Effector memory CD8-positive, alpha-beta T cell (primary cell): ENCODE measurements at regions not wholly inside any gene's neighbourhood (a gene's known extent, or its start where the extent isn't known, plus 50 kb on each side); places are given as distances from the start of the nearest gene placed in this dataset.
"Not testable (repeated sequence)": the region's sequence is repeated elsewhere in the genome, so short reads cannot be mapped to it uniquely, and the experiment has no call there.

Experiments
- ATAC-seq: fragments of 150-1000 bp; cut with Tn5 transposase; replicated peaks from 2 replicates; pipeline ENCODE4 v1.10.0; 2021; ENCODE audit warnings: mild to moderate bottlenecking, moderate library complexity
- DNase-seq, 3 experiments: peaks; one replicate each; pipeline ENCODE4 v3.0.0; 2021
- H3K27ac Mint-ChIP-seq, 2 donors: one replicate each; pipeline ENCODE4 v1.8.0; 2022; ENCODE audit warnings: mild to moderate bottlenecking in 2 of 2, mixed read lengths in 2 of 2, moderate library complexity in 2 of 2
- H3K27me3 Mint-ChIP-seq, 2 donors: one replicate each; pipeline ENCODE4 v1.8.0; 2022; ENCODE audit warnings: mixed read lengths in 2 of 2
- H3K36me3 Mint-ChIP-seq: one replicate; pipeline ENCODE4 v1.8.0; 2022; ENCODE audit warnings: mild to moderate bottlenecking, moderate library complexity, mixed read lengths; ENCODE audit not compliant: insufficient read depth
- H3K4me1 Mint-ChIP-seq, 2 donors: one replicate each; pipeline ENCODE4 v1.8.0; 2022; ENCODE audit warnings: low read depth in 2 of 2, mixed read lengths in 2 of 2
- H3K4me3 Mint-ChIP-seq, 2 donors: one replicate each; pipeline ENCODE4 v1.8.0; 2022; ENCODE audit warnings: mild to moderate bottlenecking in 2 of 2, mixed read lengths in 2 of 2, moderate library complexity in 2 of 2
- H3K9me3 Mint-ChIP-seq, 2 donors: one replicate each; pipeline ENCODE4 v1.8.0; 2022; ENCODE audit warnings: mixed read lengths in 2 of 2

DNA sequence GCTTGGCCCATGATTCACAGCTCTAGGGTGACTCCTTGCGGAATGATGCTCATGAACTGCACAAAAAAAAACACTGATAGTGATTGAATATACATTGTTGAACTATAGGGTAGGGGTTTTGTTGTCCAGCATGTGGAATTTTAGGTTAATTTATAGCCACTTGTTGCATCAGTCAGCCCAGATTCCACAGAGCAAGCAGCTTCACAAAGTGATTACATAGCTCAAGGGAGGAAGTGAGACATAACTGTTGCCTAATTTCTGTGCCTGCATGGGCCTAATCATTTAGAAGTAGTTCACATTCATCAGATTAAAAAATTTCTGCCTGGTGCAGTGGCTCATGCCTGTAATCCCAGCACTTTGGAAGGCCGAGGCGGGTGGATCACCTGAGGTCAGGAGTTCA lies 142.2 kb upstream of the ZNF722 start:
- not testable (repeated sequence) for H3K36me3 Mint-ChIP-seq, ATAC-seq, H3K27ac Mint-ChIP-seq, H3K4me3 Mint-ChIP-seq, H3K4me1 Mint-ChIP-seq, DNase-seq, H3K27me3 Mint-ChIP-seq
- H3K9me3 Mint-ChIP-seq, result peaks cover 4 to 20% of the 10 kb centered on the region in 2 donors

DNA sequence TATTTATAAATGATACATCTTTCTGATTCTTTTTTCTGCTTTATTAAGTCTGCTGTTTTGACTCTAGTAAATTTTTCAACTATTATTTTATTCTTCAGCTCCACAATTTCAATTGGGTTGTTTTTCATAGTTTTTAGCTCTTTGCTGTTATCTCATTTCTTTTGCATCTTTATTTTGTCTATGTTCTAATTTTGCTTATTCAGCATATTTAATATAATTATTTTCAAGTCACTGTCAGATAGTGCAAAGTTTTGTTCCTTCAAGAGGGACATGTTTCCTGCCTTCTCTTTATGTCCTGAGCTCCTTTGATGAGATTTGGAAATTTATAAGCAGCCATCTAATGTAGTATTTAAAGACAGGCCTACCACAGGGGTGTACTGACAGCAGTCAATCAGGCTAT lies 131.5 kb upstream of the ZNF722 start:
- H3K4me3 Mint-ChIP-seq, result no peak overlapping the region
- no peak overlapping the region for H3K27ac Mint-ChIP-seq
- H3K27me3 Mint-ChIP-seq, result no peaks in the 10 kb centered on the region
- H3K4me1 Mint-ChIP-seq, result no peaks in the 10 kb centered on the region
- ATAC-seq (no peak), DNase-seq (no peak)
- peaks cover 8 to 15% of the 10 kb centered on the region in 2 donors for H3K9me3 Mint-ChIP-seq
- no peaks in the 10 kb centered on the region for H3K36me3 Mint-ChIP-seq

DNA sequence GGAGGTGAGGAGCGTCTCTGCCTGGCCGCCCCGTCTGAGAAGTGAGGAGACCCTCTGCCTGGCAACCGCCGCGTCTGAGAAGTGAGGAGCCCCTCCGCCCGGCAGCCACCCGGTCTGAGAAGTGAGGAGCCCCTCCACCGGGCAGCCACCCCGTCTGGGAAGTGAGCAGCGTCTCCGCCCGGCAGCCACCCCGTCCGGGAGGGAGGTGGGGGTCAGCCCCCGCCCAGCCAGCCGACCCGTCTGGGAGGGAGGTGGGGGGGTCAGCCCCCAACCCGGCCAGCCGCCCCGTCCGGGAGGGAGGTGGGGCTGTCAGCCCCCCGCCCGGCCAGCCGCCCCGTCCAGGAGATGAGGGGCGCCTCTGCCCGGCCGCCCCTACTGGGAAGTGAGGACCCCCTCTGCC lies 124.4 kb upstream of the ZNF722 start:
- not testable (repeated sequence) for ATAC-seq, H3K27me3 Mint-ChIP-seq, H3K27ac Mint-ChIP-seq, H3K4me3 Mint-ChIP-seq, H3K9me3 Mint-ChIP-seq, H3K4me1 Mint-ChIP-seq, H3K36me3 Mint-ChIP-seq, DNase-seq

DNA sequence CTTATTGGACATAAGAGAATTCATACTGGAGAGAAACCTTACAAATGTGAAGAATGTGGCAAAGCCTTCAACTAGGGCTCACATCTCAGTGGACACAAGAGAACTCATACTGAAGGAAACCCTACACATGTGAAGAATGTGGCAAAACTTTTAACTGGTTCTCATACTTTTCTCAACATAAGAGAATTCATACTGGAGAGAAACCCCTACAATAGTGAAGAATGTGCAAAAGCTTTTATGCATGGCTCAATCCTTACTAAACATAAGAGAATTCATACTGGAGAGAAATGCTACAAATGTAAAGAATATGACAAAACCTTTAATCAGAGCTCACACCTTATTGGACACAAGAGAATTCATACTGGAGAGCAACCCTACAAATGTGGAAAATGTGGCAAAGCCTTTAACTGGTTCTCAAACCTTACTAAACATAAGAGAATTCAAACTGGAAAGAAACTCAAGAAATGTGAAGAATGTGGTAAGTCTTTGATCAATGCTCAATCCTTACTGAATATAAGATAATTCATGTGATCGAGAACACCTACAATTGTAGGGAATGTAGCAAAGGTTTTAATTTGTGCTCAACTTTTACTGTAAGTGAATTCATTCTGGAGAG lies 121.8 kb upstream of the ZNF722 start:
- Mint-ChIP-seq H3K36me3 (no peaks in the 10 kb centered on the region), H3K27me3 (no peaks in the 10 kb centered on the region), H3K4me1 (no peaks in the 10 kb centered on the region), H3K9me3 (peaks cover 8 to 16% of the 10 kb centered on the region in 2 donors), H3K27ac (no peak overlapping the region), H3K4me3 (no peak overlapping the region)
- ATAC-seq, result no peak
- DNase-seq, result no peak

DNA sequence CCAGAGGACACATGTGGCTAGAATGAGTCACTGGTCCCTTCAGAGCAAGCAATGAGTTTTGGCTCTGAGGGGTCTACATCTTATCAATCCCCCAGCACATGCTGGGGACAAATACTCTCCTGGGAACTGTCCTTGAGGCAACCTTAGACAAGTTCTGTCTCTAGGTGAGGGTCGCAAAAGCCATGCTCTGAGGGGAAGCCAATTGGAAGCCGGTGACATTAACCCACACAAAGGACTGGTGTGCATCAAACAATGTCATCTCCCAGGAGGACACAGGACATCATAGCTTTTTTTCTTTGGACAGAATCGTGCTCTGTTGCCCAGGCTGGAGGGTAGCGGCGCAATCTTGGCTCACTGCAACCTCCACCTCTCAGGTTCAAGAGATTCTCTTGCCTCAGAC lies 111.6 kb upstream of the ZNF722 start:
- Mint-ChIP-seq H3K36me3 (no peaks in the 10 kb centered on the region), H3K27me3 (no peaks in the 10 kb centered on the region), H3K4me1 (no peaks in the 10 kb centered on the region), H3K4me3 (no peak overlapping the region), H3K9me3 (peaks cover 4 to 9% of the 10 kb centered on the region in 2 donors), H3K27ac (no peak overlapping the region)
- no peak for ATAC-seq
- no peak for DNase-seq

DNA sequence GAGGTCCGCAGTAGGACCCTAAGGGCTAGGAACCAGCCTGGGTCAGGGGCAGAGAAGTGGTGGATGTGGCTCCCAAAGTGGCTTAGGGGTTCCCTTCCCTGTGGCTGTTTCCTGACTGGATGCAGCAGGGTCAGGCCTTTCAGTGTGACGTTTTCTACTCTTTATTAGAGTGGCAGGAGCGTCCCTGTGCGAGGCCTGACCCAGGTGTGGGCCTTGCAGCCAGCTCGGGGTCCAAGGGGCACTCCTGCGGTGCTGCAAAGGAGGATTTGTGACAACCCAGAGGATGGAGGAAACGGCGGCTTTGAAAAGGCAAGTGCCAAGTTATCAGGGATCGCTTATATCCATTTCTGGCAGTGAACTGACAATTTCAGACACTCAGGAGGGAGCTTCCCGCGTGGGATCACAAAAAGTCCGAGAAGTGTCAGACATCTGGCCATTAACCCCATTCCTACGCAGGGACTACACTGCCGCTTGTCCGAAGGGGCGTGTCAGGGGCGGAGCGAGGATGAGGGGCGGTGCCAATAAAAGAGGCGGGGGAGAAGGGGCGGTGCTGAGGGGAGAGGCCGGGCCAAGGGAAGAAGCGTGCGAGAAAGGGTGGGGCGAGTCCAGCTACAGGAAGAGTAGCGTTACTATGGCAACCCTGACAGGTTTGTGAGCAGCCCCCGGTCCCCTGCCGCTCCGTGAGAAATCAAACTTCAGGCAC lies 98.8 kb upstream of the ZNF722 start:
- Mint-ChIP-seq H3K4me1 (peaks cover 7 to 9% of the 10 kb centered on the region in 2 donors), H3K4me3 (peak overlapping the region; percentile 91 to 96), H3K27ac (peak overlapping the region; percentile 93 to 96), H3K27me3 (no peaks in the 10 kb centered on the region), H3K36me3 (peaks cover 6% of the 10 kb centered on the region), H3K9me3 (no peaks in the 10 kb centered on the region)
- ATAC-seq (peak; percentile 76), DNase-seq (peak; percentile 63 to 73 (median 65))

DNA sequence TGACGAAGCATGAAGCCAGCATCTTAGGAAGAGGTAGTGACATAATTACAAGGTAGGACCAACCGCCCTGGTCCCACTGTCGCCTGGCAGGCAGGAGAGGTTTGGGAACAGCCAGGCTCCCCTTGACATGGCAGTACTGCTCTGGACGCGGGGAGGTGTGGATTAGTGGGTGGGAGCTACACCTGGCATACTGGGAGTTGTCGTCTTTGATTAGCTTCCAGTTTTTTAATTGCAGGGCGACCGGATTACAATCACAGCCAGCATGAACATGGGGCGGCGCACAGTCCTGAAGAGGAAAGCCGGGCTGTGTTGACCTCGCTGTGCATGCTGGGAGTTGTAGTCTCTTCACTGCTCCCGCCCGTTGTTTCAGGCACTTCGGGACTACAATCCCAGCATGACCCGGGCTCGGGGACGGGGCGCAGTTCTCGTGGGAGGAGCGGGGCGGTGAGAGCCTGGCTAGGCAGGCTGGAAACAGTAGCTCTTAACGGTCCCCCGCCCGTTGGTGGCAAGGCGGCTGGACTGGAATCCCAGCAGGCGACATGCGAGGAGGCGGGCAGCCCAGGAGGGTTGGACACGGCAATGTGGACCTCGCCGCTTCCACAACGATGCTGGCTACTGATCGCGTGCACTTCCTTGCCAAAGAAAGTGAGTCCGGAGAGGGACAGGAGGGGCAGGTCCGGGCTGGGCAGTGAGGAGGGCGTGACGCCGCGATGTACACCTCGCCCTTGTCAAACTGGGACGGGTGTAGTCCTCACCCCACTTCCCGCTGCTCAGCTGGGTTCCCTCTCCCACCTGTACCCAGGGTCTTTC lies 98.0 kb upstream of the ZNF722 start:
- DNase-seq (peak; percentile 75 to 80 (median 77)), ATAC-seq (peak; percentile 94)
- peak overlapping the region; percentile 93 to 96 for H3K27ac Mint-ChIP-seq
- H3K36me3 Mint-ChIP-seq, result peaks cover 6% of the 10 kb centered on the region
- H3K27me3 Mint-ChIP-seq, result no peaks in the 10 kb centered on the region
- peaks cover 7 to 9% of the 10 kb centered on the region in 2 donors for H3K4me1 Mint-ChIP-seq
- no peaks in the 10 kb centered on the region for H3K9me3 Mint-ChIP-seq
- H3K4me3 Mint-ChIP-seq, result peak overlapping the region; percentile 91 to 96

DNA sequence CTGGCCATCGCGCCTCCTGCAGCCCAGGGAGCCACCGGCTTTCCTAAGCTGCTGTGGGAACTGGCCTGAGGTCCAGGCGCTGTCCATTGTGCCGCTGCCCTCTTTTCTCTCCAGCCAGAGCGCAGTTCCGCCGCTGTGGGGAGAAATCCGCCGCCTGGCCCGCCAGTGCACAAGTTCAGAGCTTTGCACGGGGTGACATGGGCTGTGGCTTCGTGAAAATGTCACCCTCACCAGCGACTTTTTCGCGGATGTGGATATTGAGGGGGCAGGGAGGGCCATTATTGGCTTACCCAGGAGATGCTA lies 97.5 kb upstream of the ZNF722 start:
- peak in 1 of 3 experiments; percentile 6 for DNase-seq
- H3K27me3 Mint-ChIP-seq, ATAC-seq, H3K4me1 Mint-ChIP-seq, H3K9me3 Mint-ChIP-seq, H3K36me3 Mint-ChIP-seq: not testable (repeated sequence)
- H3K27ac Mint-ChIP-seq, result peak overlapping the region in 1 of 2 donors; percentile 93
- peak overlapping the region; percentile 91 to 96 for H3K4me3 Mint-ChIP-seq

DNA sequence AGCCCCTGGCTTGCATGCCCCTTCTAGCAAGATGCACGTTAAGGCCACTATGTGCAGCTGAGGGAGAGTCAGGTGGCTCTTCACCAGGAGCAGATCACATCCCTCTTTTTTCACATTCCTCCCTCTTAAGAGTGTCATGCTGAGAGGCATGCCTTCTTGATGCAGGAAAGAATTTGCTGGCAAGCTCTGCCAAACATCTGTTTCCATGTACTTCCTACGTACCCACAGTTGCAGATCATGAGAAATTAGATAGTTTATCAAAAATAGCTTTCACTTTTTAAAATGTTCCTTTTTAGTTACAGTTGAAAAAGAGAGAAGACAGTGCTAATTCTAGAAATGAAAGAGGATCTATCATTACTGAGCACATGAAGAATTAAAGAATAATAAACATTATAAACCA lies 79.7 kb upstream of the ZNF722 start:
- H3K9me3 Mint-ChIP-seq, result peaks cover 2 to 6% of the 10 kb centered on the region in 2 donors
- peaks cover 6% of the 10 kb centered on the region for H3K36me3 Mint-ChIP-seq
- H3K27ac Mint-ChIP-seq, result no peak overlapping the region
- no peaks in the 10 kb centered on the region for H3K4me1 Mint-ChIP-seq
- no peak overlapping the region for H3K4me3 Mint-ChIP-seq
- no peak for DNase-seq
- ATAC-seq, result no peak
- H3K27me3 Mint-ChIP-seq, result no peaks in the 10 kb centered on the region

DNA sequence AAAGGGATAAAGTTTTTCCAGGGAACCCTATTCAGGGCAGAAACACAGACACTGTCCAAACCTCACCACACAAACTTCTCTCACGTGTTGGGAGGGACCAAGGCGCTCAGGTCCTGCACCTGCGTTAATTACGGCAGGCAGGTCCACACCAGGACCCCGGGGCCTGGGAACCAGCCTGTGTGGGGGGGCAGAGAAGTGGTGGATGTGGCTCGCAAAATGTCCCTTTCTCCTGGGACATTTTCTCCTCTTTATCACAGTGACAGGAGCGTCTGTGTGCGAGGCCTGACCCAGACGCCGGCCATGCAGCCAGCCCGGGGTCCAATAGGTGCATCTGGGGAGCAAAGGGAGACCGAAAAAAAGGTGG lies 73.4 kb upstream of the ZNF722 start:
- H3K27ac Mint-ChIP-seq, result peak overlapping the region; percentile 94 to 95
- H3K9me3 Mint-ChIP-seq, result peaks cover 5 to 6% of the 10 kb centered on the region in 2 donors
- DNase-seq (no peak), ATAC-seq (no peak)
- H3K4me1 Mint-ChIP-seq, result peaks cover 7 to 9% of the 10 kb centered on the region in 2 donors
- peaks cover 10% of the 10 kb centered on the region for H3K36me3 Mint-ChIP-seq
- peak overlapping the region; percentile 97 for H3K4me3 Mint-ChIP-seq
- H3K27me3 Mint-ChIP-seq, result no peaks in the 10 kb centered on the region

DNA sequence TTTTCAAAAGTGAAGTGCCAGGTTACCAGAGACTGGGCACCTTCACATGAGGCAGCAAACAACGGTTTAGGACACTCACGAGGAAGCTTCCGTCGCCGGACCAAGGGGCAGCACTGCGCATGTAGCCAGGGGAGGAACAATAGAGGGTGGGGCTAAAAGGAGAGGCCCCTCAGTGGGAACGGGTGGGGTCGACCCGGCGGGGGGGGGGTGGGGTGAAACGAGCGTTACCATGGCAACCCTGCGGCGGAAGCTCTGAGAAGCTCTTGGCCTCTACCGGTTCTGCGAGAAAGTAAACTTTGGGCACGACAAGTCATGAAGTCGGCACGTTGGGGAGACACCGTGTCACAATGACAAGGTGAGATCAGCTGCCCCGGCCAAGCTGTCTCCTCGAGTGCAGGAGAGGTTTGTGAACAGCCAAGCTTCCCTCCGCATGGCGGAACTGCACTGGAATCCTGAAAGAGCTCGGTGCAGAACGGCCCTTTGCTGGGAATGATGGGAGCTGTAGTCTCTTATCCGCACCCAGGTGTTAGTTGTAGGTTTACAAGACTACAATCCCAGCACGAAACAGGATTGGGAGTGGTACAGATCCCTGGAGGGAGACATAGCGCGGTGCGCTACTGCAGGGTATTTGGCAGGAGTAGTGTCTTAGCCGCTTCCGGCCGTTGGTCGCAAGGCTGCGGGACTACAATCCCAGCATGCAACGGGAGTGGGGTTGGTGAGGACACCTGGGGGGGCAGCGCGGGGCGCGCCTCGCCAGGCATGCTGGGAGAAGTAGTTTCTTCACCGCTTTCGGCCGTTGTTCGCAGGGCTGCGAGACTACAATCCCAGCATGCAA lies 72.8 kb upstream of the ZNF722 start:
- DNase-seq (peak; percentile 75 to 82 (median 76)), ATAC-seq (peak; percentile 95)
- Mint-ChIP-seq H3K4me1 (peaks cover 7 to 9% of the 10 kb centered on the region in 2 donors), H3K27ac (peak overlapping the region; percentile 94 to 95), H3K9me3 (peaks cover 6 to 7% of the 10 kb centered on the region in 2 donors), H3K36me3 (peaks cover 10% of the 10 kb centered on the region), H3K27me3 (no peaks in the 10 kb centered on the region), H3K4me3 (peak overlapping the region; percentile 97)

DNA sequence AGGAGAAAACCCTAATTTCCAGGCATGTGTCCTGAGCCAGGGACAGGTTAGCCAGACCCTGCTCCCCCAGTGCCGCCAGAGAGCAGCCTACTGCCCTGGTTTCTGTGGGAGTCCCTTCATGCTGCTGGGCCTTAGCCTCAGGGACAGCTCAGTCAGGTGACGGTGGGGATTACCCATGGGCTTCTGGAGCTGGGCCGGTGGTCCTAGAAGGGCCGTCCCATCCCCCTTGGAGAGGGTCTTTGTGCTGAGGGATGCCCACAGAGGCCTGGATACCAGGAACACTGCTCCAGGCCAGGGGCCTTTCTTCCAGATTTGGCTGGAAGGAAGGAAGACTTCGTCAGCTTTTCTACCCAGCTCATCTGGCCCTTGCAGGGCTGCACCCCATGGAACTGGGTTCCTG lies 71.4 kb upstream of the ZNF722 start:
- DNase-seq, result no peak
- Mint-ChIP-seq H3K9me3 (peaks cover 0 to 7% of the 10 kb centered on the region in 2 donors), H3K27me3 (no peaks in the 10 kb centered on the region), H3K27ac (peak overlapping the region in 1 of 2 donors; percentile 94), H3K4me1 (peaks cover 7 to 9% of the 10 kb centered on the region in 2 donors), H3K4me3 (peak overlapping the region; percentile 97), H3K36me3 (peaks cover 10% of the 10 kb centered on the region)
- ATAC-seq, result no peak

DNA sequence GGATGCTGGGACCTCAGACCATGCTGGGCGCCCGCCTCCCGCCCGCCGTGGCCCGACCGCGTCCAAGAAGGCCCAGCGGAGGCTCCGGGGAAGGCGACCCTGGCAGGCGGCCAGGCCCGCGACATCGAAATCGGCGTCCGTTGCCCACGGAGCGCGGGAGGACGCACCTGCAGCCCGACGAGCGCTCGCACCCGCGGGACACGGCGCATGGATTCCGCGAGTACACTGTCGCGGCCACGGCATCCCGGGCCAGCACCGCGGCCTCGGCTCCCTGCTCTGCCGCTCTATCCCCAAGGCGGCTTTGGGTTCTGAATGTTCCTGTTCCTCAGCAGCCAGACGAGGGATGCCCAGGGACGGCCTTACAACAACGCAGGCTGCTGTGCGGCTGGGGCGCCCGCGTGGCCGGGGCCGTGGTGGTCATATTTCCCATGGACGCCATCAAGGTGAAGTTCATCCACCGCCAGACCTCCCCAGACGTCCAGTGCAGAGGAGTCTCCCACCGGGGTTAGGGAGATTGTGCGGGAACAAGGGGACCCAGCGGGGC lies 67.5 kb upstream of the ZNF722 start:
- DNase-seq, result no peak
- peaks cover 2% of the 10 kb centered on the region for H3K36me3 Mint-ChIP-seq
- H3K9me3 Mint-ChIP-seq, result peaks cover 0 to 5% of the 10 kb centered on the region in 2 donors

More for the DNA sequence above, 67.5 kb upstream of the ZNF722 start:
- H3K4me1 Mint-ChIP-seq, result peaks cover 4 to 5% of the 10 kb centered on the region in 2 donors
- no peak for ATAC-seq
- no peak overlapping the region for H3K27ac Mint-ChIP-seq
- H3K4me3 Mint-ChIP-seq, result no peak overlapping the region
- H3K27me3 Mint-ChIP-seq, result no peaks in the 10 kb centered on the region
